Neural progenitor cell (in vitro differentiated cells): ENCODE measurements at regions not wholly inside any gene's neighbourhood (a gene's known extent, or its start where the extent isn't known, plus 50 kb on each side); places are given as distances from the start of the nearest gene placed in this dataset.

Source experiments
- DNase-seq: peaks from one replicate; pipeline ENCODE4 v3.0.0-alpha.2; 2016; ENCODE audit warnings: low spot score
- H2AFZ ChIP-seq: fragments of 200-600 bp; sonication (generic); replicated peaks from 2 replicates; pipeline ENCODE4 v1.6.1; 2016; ENCODE audit warnings: antibody characterized with exemption
- H3F3A ChIP-seq: fragments of 200-600 bp; sonication (generic); 2 replicates; pipeline ENCODE4 v1.6.1; 2016; ENCODE audit warnings: antibody characterized with exemption, low read depth
- H3K27ac ChIP-seq: fragments of 200-600 bp; sonication (generic); 2 replicates; pipeline ENCODE4 v1.5.1; 2016; ENCODE audit warnings: mild to moderate bottlenecking
- H3K27me3 ChIP-seq: fragments of 200-600 bp; sonication (generic); 2 replicates; pipeline ENCODE4 v1.6.1; 2016; ENCODE audit warnings: mild to moderate bottlenecking, moderate library complexity
- H3K36me3 ChIP-seq: fragments of 200-600 bp; sonication (generic); 2 replicates; pipeline ENCODE4 v1.5.1; 2016
- H3K4me1 ChIP-seq: fragments of 200-600 bp; sonication (generic); 2 replicates; pipeline ENCODE4 v1.6.1; 2016; ENCODE audit warnings: mixed run types
- H3K4me2 ChIP-seq: fragments of 200-600 bp; sonication (generic); 2 replicates; pipeline ENCODE4 v1.6.1; 2016
- H3K4me3 ChIP-seq: fragments of 200-600 bp; sonication (generic); 2 replicates; pipeline ENCODE4 v1.5.1; 2016
- H3K79me2 ChIP-seq: fragments of 200-600 bp; sonication (generic); 2 replicates; pipeline ENCODE4 v1.6.1; 2016; ENCODE audit warnings: low read depth
- H3K9ac ChIP-seq: fragments of 200-600 bp; sonication (generic); 2 replicates; pipeline ENCODE4 v1.6.1; 2016
- H3K9me3 ChIP-seq: fragments of 200-600 bp; sonication (generic); 2 replicates; pipeline ENCODE4 v1.5.1; 2016; ENCODE audit warnings: low read depth
- H4K20me1 ChIP-seq: fragments of 200-600 bp; sonication (generic); 2 replicates; pipeline ENCODE4 v1.6.1; 2016; ENCODE audit warnings: low read depth
- H3K27ac Mint-ChIP-seq: 3 replicates; pipeline ENCODE4 v1.8.0; 2021; ENCODE audit warnings: mixed read lengths
- H3K27me3 Mint-ChIP-seq: 2 replicates; pipeline ENCODE4 v1.8.0; 2022; ENCODE audit warnings: low read depth, mild to moderate bottlenecking, inconsistent platforms, moderate library complexity, mixed read lengths; ENCODE audit not compliant: insufficient read depth
- H3K36me3 Mint-ChIP-seq: 3 replicates; pipeline ENCODE4 v1.8.0; 2021; ENCODE audit warnings: mixed read lengths
- H3K4me1 Mint-ChIP-seq: 3 replicates; pipeline ENCODE4 v1.8.0; 2021; ENCODE audit warnings: mixed read lengths
- H3K4me3 Mint-ChIP-seq: 3 replicates; pipeline ENCODE4 v1.8.0; 2021; ENCODE audit warnings: mild to moderate bottlenecking, moderate library complexity, mixed read lengths
- H3K9me3 Mint-ChIP-seq: 3 replicates; pipeline ENCODE4 v1.8.0; 2020; ENCODE audit warnings: mixed read lengths
- EZH2 ChIP-seq: fragments of 200-600 bp; sonication (generic); IDR thresholded peaks from 2 replicates; pipeline ENCODE4 v1.6.1; 2017; ENCODE audit warnings: antibody characterized with exemption, mild to moderate bottlenecking, moderate library complexity
- EZH2phosphoT487 ChIP-seq: fragments of 200-600 bp; sonication (generic); IDR thresholded peaks from 2 replicates; pipeline ENCODE4 v1.6.1; 2017; ENCODE audit warnings: antibody characterized with exemption
- TF ChIP-seq, protein P1 (sequence below): fragments of 200-600 bp; sonication (generic); IDR thresholded peaks from 2 replicates; pipeline ENCODE4 v1.5.1; 2017; ENCODE audit warnings: antibody characterized with exemption, mild to moderate bottlenecking

DNA sequence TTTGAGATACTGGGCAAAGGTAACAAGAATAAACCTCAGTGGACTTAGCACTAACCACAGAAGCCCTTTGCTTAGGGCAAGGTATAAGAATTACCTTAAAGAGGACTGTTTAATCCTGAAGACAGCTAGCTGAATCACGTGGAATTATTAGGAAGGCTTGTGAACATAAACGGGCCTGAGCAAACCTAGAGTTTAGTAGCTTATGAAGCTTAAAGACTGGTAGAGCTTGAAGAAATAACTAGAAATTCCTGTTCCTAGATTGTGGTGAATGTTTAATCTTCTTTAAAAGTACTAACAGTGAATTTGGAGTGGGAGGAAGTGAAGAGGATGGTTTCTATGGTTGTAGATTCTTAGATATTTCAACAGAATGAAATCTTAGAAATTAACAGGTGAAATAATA lies 428.9 kb upstream of the THRB start:
- Mint-ChIP-seq H3K36me3 (no peaks in the 10 kb centered on the region), H3K9me3 (no peaks in the 10 kb centered on the region), H3K27ac (no peak overlapping the region)

DNA sequence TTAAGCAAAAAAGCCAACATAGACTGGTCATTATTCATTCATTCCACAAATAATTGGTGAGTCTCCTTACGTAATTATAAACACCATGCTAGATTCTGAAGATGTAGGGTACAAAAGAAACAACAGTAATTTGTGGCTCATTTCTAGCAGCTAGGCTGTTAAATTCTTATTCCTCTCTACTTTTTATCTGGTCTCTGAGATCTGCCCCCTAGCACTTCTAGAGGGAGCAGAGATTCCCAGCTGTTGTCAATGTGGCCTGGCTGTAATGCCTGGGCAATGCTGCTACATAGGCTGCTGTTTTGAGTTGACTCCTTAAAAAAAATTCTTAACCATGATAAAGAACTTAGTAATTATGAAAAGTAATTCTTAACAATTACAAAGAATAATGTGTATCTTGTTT lies 434.9 kb upstream of the THRB start:
- H3K4me3 ChIP-seq, result no peak overlapping the region
- DNase-seq, result no peak
- H3K79me2 ChIP-seq, result no peaks in the 10 kb centered on the region
- no peaks in the 10 kb centered on the region for H3K9me3 Mint-ChIP-seq
- H3K4me1 ChIP-seq, result no peaks in the 10 kb centered on the region
- H3K4me2 ChIP-seq, result no peak overlapping the region
- H3K36me3 Mint-ChIP-seq, result no peaks in the 10 kb centered on the region
- H3K27ac Mint-ChIP-seq, result no peak overlapping the region
- no peaks in the 10 kb centered on the region for H4K20me1 ChIP-seq
- no peaks in the 10 kb centered on the region for H3K27me3 Mint-ChIP-seq
- H3K4me1 Mint-ChIP-seq, result no peaks in the 10 kb centered on the region
- H2AFZ ChIP-seq, result no peak overlapping the region
- H3K9ac ChIP-seq, result no peak overlapping the region
- H3K27ac ChIP-seq, result no peak overlapping the region
- H3K27me3 ChIP-seq, result no peaks in the 10 kb centered on the region
- TF ChIP-seq EZH2 (no peak), EZH2phosphoT487 (no peak)
- TF ChIP-seq, protein P1, sequence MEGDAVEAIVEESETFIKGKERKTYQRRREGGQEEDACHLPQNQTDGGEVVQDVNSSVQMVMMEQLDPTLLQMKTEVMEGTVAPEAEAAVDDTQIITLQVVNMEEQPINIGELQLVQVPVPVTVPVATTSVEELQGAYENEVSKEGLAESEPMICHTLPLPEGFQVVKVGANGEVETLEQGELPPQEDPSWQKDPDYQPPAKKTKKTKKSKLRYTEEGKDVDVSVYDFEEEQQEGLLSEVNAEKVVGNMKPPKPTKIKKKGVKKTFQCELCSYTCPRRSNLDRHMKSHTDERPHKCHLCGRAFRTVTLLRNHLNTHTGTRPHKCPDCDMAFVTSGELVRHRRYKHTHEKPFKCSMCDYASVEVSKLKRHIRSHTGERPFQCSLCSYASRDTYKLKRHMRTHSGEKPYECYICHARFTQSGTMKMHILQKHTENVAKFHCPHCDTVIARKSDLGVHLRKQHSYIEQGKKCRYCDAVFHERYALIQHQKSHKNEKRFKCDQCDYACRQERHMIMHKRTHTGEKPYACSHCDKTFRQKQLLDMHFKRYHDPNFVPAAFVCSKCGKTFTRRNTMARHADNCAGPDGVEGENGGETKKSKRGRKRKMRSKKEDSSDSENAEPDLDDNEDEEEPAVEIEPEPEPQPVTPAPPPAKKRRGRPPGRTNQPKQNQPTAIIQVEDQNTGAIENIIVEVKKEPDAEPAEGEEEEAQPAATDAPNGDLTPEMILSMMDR, result no peak
- H3F3A ChIP-seq, result no peaks in the 10 kb centered on the region
- no peaks in the 10 kb centered on the region for H3K36me3 ChIP-seq
- no peaks in the 10 kb centered on the region for H3K9me3 ChIP-seq
- H3K4me3 Mint-ChIP-seq, result no peak overlapping the region

More for the DNA sequence above, 428.9 kb upstream of the THRB start:
- no peak overlapping the region for H3K9ac ChIP-seq
- no peaks in the 10 kb centered on the region for H4K20me1 ChIP-seq
- H3K27ac ChIP-seq, result no peak overlapping the region
- no peaks in the 10 kb centered on the region for H3K9me3 ChIP-seq
- H3K4me1 ChIP-seq, result peaks cover 6% of the 10 kb centered on the region
- H3K79me2 ChIP-seq, result no peaks in the 10 kb centered on the region
- Mint-ChIP-seq H3K4me3 (no peak overlapping the region), H3K27me3 (no peaks in the 10 kb centered on the region), H3K4me1 (peaks cover 3% of the 10 kb centered on the region)
- H2AFZ ChIP-seq, result peak overlapping the region; percentile 19
- H3K36me3 ChIP-seq, result no peaks in the 10 kb centered on the region
- no peaks in the 10 kb centered on the region for H3F3A ChIP-seq
- TF ChIP-seq, protein P1, result no peak
- TF ChIP-seq EZH2 (no peak), EZH2phosphoT487 (no peak)
- H3K4me3 ChIP-seq, result no peak overlapping the region
- no peaks in the 10 kb centered on the region for H3K27me3 ChIP-seq
- no peak overlapping the region for H3K4me2 ChIP-seq
- no peak for DNase-seq

DNA sequence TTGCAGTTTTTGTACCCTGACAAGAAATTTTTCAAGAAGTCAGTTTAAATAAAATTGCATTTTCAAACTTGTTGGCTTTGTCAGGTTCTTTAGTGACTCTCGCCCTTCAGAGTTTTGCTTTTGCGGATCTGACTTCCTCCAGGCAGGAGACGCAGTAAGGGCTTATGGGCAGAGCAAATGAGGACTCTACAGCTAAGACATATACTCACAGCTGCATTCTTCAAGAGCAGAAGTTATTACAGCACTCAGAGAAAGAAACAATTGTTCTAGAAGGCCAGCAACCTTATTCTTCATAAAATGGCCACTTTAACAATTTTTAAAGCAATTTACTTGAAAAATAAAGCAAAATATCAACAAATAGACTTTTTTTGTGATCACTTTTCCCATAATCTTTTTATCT lies 438.8 kb upstream of the THRB start:
- no peak overlapping the region for H3K27ac ChIP-seq
- Mint-ChIP-seq H3K27me3 (no peaks in the 10 kb centered on the region), H3K4me3 (no peak overlapping the region), H3K9me3 (no peaks in the 10 kb centered on the region), H3K4me1 (no peaks in the 10 kb centered on the region), H3K36me3 (no peaks in the 10 kb centered on the region), H3K27ac (no peak overlapping the region)
- H3K79me2 ChIP-seq, result no peaks in the 10 kb centered on the region
- no peak overlapping the region for H3K4me2 ChIP-seq
- DNase-seq, result no peak
- no peak overlapping the region for H3K4me3 ChIP-seq
- H4K20me1 ChIP-seq, result no peaks in the 10 kb centered on the region
- no peaks in the 10 kb centered on the region for H3F3A ChIP-seq
- H3K9ac ChIP-seq, result no peak overlapping the region
- no peaks in the 10 kb centered on the region for H3K4me1 ChIP-seq
- no peak overlapping the region for H2AFZ ChIP-seq
- no peaks in the 10 kb centered on the region for H3K36me3 ChIP-seq
- H3K9me3 ChIP-seq, result no peaks in the 10 kb centered on the region
- no peak for TF ChIP-seq EZH2phosphoT487
- no peak for TF ChIP-seq EZH2
- H3K27me3 ChIP-seq, result no peaks in the 10 kb centered on the region

DNA sequence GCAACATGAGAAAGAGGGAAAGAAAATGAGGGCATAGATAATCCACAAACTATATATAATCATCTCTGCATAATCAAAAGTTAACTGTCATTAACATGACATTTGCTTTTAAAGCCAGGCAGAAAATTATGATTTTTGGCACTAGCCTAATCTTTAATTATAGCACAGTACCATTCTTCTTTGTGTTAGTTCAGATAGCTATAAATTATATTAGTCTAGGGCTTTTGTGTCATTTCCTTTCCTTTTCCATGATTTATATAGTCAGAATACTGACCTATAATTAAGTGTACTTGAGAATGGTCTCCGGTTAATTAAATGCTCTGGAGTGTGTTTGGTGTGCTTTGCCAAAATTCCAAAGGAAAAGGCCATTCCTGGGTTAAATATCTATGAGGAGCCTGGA lies 441.9 kb upstream of the THRB start:
- no peaks in the 10 kb centered on the region for H3K4me1 ChIP-seq
- H3K36me3 ChIP-seq, result no peaks in the 10 kb centered on the region
- no peaks in the 10 kb centered on the region for H3F3A ChIP-seq
- H3K4me1 Mint-ChIP-seq, result peaks cover 10% of the 10 kb centered on the region
- H4K20me1 ChIP-seq, result no peaks in the 10 kb centered on the region
- H3K4me3 Mint-ChIP-seq, result no peak overlapping the region
- no peak overlapping the region for H3K4me2 ChIP-seq
- no peak for DNase-seq
- H2AFZ ChIP-seq, result no peak overlapping the region
- H3K27me3 Mint-ChIP-seq, result no peaks in the 10 kb centered on the region
- no peak overlapping the region for H3K4me3 ChIP-seq
- H3K9ac ChIP-seq, result no peak overlapping the region
- no peaks in the 10 kb centered on the region for H3K9me3 ChIP-seq
- no peaks in the 10 kb centered on the region for H3K36me3 Mint-ChIP-seq
- no peak overlapping the region for H3K27ac Mint-ChIP-seq
- H3K27me3 ChIP-seq, result no peaks in the 10 kb centered on the region
- H3K79me2 ChIP-seq, result no peaks in the 10 kb centered on the region
- no peak for TF ChIP-seq EZH2phosphoT487
- TF ChIP-seq, protein P1, result no peak
- TF ChIP-seq EZH2, result no peak
- H3K27ac ChIP-seq, result no peak overlapping the region
- no peaks in the 10 kb centered on the region for H3K9me3 Mint-ChIP-seq
